ENCODE measurements at regions not wholly inside any gene's neighbourhood (a gene's known extent, or its start where the extent isn't known, plus 50 kb on each side); places are given as distances from the start of the nearest gene placed in this dataset.

DNA sequence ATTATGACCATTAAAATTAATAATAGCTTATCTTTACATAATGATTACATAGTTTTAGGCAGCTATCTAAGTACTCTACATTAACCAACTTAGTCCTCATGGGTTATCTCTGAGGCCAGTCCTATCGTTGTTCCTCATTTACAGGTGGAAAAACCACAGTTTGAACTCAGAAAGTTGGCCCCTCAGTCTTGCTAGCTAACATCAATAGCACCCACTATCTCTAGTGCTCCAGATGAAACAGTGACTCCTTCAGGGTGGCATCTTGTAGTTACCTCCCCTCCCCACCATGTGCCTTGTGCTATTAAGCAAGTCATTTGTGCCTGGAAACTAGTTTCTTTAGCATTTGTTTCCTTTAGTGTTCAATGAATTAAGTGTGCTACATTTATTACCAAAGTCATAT, 1086.7 kb downstream of the EFNB2 start:
- TF ChIP-seq EZH2 (IDR thresholded peaks at IDR 0.05; ENCODE audit: low read depth, unreplicated experiment) (no peak), POLR2AphosphoS5 (IDR thresholded peaks at IDR 0.05; ENCODE audit: low read depth) (no peak), EZH2phosphoT487 (IDR thresholded peaks at IDR 0.05; ENCODE audit: unreplicated experiment) (no peak), JUNB (IDR thresholded peaks at IDR 0.05; ENCODE audit: unreplicated experiment) (no peak), CREB1 (CRISPR knock-in tag; IDR thresholded peaks at IDR 0.05; ENCODE audit: low read depth) (no peak), STAT1 (IDR thresholded peaks at IDR 0.05; ENCODE audit: unreplicated experiment) (no peak), NANOG (IDR thresholded peaks at IDR 0.05; ENCODE audit: borderline replicate concordance) (no peak), ZNF331 (CRISPR knock-in tag; IDR thresholded peaks at IDR 0.05; ENCODE audit: low read depth) (no peak), ZNF114 (CRISPR knock-in tag; IDR thresholded peaks at IDR 0.05) (no peak)
- TF ChIP-seq, protein P1, sequence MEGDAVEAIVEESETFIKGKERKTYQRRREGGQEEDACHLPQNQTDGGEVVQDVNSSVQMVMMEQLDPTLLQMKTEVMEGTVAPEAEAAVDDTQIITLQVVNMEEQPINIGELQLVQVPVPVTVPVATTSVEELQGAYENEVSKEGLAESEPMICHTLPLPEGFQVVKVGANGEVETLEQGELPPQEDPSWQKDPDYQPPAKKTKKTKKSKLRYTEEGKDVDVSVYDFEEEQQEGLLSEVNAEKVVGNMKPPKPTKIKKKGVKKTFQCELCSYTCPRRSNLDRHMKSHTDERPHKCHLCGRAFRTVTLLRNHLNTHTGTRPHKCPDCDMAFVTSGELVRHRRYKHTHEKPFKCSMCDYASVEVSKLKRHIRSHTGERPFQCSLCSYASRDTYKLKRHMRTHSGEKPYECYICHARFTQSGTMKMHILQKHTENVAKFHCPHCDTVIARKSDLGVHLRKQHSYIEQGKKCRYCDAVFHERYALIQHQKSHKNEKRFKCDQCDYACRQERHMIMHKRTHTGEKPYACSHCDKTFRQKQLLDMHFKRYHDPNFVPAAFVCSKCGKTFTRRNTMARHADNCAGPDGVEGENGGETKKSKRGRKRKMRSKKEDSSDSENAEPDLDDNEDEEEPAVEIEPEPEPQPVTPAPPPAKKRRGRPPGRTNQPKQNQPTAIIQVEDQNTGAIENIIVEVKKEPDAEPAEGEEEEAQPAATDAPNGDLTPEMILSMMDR (conservative IDR thresholded peaks at IDR 0.05; ENCODE audit: low read depth in 2 of 2) = 0 out of 4 replicates have a peak, but pooled peaks of 1 of the 2 experiments have one; percentile 5
- TF ChIP-seq, protein P2, sequence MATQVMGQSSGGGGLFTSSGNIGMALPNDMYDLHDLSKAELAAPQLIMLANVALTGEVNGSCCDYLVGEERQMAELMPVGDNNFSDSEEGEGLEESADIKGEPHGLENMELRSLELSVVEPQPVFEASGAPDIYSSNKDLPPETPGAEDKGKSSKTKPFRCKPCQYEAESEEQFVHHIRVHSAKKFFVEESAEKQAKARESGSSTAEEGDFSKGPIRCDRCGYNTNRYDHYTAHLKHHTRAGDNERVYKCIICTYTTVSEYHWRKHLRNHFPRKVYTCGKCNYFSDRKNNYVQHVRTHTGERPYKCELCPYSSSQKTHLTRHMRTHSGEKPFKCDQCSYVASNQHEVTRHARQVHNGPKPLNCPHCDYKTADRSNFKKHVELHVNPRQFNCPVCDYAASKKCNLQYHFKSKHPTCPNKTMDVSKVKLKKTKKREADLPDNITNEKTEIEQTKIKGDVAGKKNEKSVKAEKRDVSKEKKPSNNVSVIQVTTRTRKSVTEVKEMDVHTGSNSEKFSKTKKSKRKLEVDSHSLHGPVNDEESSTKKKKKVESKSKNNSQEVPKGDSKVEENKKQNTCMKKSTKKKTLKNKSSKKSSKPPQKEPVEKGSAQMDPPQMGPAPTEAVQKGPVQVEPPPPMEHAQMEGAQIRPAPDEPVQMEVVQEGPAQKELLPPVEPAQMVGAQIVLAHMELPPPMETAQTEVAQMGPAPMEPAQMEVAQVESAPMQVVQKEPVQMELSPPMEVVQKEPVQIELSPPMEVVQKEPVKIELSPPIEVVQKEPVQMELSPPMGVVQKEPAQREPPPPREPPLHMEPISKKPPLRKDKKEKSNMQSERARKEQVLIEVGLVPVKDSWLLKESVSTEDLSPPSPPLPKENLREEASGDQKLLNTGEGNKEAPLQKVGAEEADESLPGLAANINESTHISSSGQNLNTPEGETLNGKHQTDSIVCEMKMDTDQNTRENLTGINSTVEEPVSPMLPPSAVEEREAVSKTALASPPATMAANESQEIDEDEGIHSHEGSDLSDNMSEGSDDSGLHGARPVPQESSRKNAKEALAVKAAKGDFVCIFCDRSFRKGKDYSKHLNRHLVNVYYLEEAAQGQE (IDR thresholded peaks at IDR 0.05; ENCODE audit: unreplicated experiment) = no peak
- TF ChIP-seq, protein P3, sequence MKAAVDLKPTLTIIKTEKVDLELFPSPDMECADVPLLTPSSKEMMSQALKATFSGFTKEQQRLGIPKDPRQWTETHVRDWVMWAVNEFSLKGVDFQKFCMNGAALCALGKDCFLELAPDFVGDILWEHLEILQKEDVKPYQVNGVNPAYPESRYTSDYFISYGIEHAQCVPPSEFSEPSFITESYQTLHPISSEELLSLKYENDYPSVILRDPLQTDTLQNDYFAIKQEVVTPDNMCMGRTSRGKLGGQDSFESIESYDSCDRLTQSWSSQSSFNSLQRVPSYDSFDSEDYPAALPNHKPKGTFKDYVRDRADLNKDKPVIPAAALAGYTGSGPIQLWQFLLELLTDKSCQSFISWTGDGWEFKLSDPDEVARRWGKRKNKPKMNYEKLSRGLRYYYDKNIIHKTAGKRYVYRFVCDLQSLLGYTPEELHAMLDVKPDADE (IDR thresholded peaks at IDR 0.05) = no peak

All from GM23338 (cell line).